Inflammatory macrophage treated with lipopolysaccharide for 1 hour (primary cell): ENCODE measurements at regions not wholly inside any gene's neighbourhood (a gene's known extent, or its start where the extent isn't known, plus 50 kb on each side); places are given as distances from the start of the nearest gene placed in this dataset.

Experiments
- DNase-seq, 2 donors: peaks; one replicate each; pipeline ENCODE4 v3.0.0-alpha.2; 2020 to 2022

DNA sequence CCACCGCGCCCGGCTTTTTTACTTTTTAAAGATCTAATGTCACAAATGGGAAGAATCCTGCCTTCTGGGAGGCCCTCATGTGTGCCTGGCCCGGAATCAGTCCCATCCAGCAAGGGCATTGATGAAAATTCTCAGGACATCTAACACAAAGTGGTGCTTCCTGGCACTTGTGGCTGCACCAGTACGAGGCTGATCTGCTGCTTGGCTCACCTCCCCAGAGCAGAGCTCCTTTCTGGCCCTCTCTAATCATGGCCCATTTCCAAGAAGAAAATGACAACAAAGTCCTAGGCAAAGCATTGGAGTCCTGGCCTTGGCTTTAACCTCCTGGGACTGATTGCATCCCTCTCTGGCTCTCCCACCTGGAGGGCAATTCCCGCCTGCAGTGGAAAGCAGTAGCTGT lies 50.7 kb upstream of the SIAH1 start:
- no peak for DNase-seq

DNA sequence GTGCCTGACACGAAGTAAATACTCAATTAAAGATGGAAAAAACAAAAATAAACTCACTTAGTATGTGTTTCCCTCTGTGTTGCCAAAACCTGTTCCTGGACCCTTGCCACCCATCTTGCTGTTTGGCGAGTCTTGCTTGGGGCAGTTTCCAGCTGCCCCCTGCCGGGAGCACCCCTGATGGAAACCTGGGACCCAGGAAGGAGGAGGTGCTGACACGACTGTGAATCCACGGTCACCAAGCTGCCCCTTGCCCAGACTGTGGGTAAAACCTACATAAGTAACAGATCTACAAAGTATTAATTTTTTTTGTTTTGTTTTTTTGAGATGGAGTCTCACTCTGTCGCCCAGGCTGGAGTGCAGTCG lies 50.1 kb upstream of the SIAH1 start:
- DNase-seq = no peak
